HG03045 (cell line): ENCODE measurements at regions not wholly inside any gene's neighbourhood (a gene's known extent, or its start where the extent isn't known, plus 50 kb on each side); places are given as distances from the start of the nearest gene placed in this dataset.
"Not testable (repeated sequence)": the region's sequence is repeated elsewhere in the genome, so short reads cannot be mapped to it uniquely, and the experiment has no call there.

Source experiments
- ATAC-seq: cut with Tn5 transposase; IDR thresholded peaks from one replicate; pipeline ENCODE4 v1.9.1; 2021; ENCODE audit warnings: mild to moderate bottlenecking, moderate library complexity; ENCODE audit not compliant: unreplicated experiment

GRCh38 chr9:41273549-41274267 lies 84.6 kb upstream of the ZNG1F start:
- peak; percentile 100 for ATAC-seq

- ATAC-seq: peak; percentile 18
Observed at GRCh38 chr9:41272879-41273548, 83.9 kb upstream of the ZNG1F start.

- not testable (repeated sequence) for ATAC-seq
Observed at GRCh38 chr9:41270992-41271391, 81.9 kb upstream of the ZNG1F start.

GRCh38 chr9:41269471-41269870 lies 80.4 kb upstream of the ZNG1F start:
- ATAC-seq: not testable (repeated sequence)

- not testable (repeated sequence) for ATAC-seq
Observed at GRCh38 chr9:41269054-41269453, 79.9 kb upstream of the ZNG1F start.

GRCh38 chr9:41266602-41267001 lies 77.5 kb upstream of the ZNG1F start:
- not testable (repeated sequence) for ATAC-seq

- not testable (repeated sequence) for ATAC-seq
Observed at GRCh38 chr9:41266000-41266399, 76.9 kb upstream of the ZNG1F start.

GRCh38 chr9:41251973-41252372 lies 62.9 kb upstream of the ZNG1F start:
- not testable (repeated sequence) for ATAC-seq

- not testable (repeated sequence) for ATAC-seq
Observed at GRCh38 chr9:41251101-41251500, 62.0 kb upstream of the ZNG1F start.

GRCh38 chr9:41246702-41247101 lies 57.6 kb upstream of the ZNG1F start:
- ATAC-seq: not testable (repeated sequence)
